HG02870 (cell line): ENCODE measurements at regions not wholly inside any gene's neighbourhood (a gene's known extent, or its start where the extent isn't known, plus 50 kb on each side); places are given as distances from the start of the nearest gene placed in this dataset.
"Not testable (repeated sequence)": the region's sequence is repeated elsewhere in the genome, so short reads cannot be mapped to it uniquely, and the experiment has no call there.

Experiments used
- ATAC-seq: cut with Tn5 transposase; IDR thresholded peaks from one replicate; pipeline ENCODE4 v1.9.1; 2021; ENCODE audit warnings: mild to moderate bottlenecking, moderate library complexity; ENCODE audit not compliant: unreplicated experiment

DNA sequence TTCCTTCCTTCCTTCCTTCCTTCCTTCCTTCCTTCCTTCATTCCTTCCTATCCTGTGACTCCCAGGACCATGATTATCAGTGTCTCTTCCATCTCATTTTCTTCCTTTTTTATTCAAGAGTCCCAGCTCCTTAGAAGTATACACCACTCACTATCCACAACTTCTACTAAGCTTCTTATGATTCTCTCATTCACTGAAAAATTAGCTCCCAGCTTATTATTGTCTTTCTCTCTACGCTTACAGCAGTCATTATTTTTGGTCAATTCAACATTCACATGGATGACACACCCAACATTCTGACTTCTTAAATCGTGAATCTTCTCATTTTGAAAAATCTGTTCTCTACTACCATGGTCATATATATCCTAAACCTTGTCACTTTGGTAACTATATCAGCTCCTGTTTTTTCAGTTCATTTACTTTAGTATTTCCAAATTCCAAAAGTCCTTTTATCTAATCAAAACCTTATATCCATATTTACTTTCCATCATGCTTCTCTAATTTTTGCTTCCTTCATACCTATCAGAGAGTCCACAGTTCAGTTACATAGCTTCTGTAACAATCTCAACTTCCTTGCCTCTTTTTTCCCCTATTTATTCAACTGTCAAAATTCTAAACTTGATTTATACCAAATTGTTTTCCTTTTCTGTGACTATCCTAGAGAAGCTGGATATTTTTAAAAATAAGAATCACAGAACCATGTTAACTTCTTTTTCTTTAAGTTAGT is 677.5 kb downstream of the RAPGEF2 start:
- no peak for ATAC-seq

DNA sequence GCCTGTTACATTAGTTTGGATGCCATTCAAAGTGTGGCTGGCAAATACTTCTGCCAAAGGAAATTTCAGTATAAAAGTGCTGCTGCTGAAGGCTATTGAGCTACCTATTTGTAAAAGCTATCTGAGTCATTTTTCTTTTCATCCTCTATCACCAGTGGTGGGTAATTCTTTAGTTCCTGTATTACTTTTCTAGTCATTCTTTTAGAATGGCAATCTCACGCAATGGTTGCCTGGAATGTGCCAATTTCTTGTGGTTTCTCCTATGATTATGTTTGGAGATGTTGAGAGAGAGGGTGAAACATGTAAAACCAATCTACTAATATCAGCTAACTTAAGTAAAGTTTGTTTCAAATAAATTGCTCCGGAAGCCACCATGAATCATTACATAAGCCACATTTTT is 685.0 kb downstream of the RAPGEF2 start:
- ATAC-seq: no peak

DNA sequence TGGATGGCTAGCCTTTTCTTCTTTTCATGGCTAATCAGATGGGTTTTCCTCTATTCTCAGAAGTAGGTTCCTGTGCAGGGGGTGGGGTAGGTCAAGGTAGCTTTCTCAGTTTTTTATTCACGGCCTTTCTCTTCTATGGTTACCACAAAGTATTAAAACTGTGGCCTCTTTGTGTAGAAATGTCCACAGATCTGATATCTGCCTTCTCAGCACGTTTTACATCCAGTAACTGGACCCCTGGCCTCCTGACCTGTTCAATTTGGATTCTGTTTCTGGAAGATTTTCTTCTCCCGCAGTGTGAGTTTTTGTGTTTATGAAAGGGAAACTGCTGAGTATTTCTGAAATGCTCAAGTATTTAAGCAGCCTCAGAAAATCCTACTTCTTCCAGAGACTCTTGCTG is 688.5 kb downstream of the RAPGEF2 start:
- no peak for ATAC-seq

DNA sequence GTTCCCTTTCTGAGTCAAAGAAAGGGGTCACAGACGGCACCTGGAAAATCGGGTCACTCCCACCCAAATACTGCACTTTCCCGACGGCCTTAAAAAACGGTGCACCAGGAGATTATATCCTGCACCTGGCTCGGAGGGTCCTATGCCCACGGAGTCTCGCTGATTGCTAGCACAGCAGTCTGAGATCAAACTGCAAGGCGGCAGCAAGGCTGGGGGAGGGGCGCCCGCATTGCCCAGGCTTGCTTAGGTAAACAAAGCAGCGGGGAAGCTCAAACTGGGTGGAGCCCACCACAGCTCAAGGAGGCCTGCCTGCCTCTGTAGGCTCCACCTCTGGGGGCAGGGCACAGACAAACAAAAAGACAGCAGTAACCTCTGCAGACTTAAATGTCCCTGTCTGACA is 701.7 kb downstream of the RAPGEF2 start:
- not testable (repeated sequence) for ATAC-seq

DNA sequence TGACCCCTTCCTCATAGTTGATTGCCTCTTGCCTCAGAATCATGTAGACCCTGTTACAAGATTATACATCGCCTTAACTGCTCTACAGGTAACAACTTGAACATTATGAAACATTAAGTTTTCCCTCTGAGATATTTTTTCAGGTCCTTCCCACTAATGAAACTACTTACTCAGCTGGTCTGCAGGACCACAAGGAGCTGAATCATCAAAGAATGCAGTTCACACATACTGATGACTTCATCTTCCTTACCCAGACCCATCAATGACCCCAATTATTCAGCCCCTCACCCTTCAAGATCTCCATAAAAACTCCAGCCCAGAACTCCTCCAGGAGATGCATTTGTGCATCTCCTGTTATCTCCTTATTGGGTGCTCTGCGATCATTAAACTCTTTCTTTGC is 720.9 kb downstream of the RAPGEF2 start:
- no peak for ATAC-seq

DNA sequence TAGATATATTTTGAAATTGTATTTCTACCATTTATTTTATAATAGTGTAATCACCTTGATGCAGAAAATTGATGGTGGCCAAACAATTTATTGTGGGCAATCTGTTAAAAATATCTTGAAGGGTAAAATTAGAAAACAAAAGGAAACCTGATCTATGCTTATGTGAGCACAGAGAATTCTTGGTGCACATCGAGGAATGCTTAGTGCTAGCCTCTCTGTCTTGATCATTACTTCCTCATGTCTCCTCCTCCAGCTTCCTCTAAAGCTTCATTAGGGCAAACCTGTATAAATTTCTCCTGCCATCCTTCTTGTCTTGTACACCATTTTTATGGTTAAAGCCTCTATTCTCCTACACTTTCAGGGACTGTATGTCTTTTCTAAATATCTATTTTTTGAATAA is 725.8 kb downstream of the RAPGEF2 start:
- no peak for ATAC-seq

DNA sequence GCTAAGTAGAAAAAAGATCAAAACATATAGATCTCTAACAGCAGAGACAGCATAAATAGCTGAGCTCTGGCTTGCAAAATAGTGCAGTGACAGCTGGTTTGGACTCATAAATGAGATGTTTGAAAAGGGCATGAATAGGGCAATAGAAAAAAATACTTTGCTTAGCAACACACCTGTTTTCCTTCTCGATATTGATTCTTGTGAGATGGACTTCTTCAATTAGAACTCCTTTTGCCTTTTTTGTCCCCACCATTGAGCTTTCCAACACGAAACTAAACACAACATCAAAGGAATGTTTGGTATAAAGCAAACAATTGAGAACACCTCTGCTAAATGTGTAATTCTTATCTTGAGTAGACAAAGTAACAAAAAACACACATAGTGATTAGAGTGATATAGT is 726.3 kb downstream of the RAPGEF2 start:
- ATAC-seq: no peak

DNA sequence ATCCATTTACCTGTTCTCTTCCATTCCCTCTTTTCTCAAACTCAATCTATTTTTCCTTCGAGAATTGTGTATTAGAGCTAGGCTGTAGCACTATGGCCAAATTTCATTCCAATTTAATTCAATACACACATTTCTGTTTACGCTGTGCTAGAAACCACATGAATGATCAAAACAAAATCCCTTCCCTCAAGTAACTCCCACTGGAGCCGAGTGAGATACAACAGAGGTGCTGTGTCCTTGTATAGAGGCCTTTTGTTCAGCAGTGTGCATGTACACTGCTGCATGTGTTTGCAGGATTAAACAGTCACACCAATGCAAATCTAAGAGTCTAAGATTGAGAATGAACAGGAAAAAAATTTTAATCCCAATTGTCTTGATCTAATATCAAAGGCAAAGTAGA is 734.2 kb downstream of the RAPGEF2 start:
- ATAC-seq: no peak

DNA sequence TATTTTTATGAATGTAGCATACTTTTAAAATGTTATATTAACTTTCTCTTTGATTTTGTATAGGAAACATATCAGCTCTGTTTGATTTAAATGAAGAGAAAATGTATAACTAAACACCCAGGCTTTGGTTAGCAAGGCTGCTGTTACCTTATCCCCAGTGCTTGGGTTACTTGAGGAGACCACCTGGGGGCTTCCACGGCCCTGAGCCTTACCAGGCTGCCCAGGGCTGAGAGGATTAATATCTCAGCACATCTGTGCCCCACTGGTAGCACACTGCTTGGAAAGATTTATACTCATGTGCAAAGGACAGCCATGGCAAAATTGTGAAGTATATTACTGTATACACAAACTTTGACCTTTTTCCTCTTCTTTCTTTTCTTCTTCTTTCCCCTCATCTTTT is 752.9 kb downstream of the RAPGEF2 start:
- ATAC-seq: no peak

DNA sequence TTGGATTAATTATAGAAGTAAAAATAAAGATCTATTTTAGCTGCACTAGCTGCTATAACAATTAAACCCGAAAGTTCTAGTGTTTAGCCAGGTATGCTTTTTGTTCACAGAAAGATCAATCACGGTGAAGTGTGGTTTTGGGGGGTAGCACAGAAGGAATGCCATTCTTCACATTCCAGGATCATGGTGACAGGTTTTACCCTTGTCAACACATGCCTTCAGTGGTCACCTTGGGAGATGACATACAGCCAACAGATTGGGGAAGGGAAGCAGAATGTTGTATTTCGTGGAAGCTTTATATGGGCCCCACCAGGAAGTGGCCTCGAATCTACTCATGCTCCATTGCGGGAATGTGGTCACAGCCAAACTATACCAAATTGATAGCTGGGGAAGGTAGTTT is 753.6 kb downstream of the RAPGEF2 start:
- ATAC-seq: no peak

DNA sequence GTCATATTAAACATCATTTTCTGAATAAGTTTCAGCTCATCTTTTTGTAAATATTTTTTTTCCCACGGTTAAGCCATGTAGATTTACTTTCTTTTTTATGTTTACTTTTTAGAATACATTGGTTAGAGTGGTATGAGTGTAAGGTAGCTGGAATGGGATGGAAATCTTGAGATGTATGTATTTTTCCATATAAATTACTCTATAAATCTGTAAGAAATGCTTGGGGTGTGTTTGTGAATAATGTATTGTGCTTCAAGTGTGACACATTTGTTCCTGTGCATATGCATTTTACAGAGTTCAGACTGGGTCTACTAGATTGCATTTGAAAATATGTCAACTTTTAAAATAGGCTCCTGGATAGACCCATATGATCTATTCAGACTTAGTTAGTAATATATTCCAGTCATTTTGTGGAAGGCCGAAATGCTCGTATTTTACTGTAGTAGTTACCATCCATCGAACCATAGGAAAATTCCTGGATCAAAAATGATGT is 756.8 kb downstream of the RAPGEF2 start:
- ATAC-seq: no peak

DNA sequence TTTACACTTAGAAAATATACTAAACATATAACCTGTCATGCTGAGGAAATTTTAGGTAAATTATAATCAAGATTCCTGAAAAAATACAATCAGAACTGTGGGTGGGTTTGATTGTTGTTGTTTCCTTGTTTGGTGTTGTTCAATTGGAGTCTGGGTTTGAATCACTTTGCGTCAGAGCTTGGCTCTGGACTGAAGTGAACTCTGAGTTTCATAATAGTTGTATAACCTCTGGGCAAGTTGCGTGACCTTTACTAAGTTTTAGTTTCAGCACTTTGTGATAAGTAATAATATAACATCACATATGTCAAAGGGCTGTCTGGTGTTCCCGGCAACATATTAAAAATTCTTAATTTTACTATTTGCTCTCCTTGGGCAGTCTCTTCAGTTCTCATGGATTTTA is 758.1 kb downstream of the RAPGEF2 start:
- no peak for ATAC-seq

DNA sequence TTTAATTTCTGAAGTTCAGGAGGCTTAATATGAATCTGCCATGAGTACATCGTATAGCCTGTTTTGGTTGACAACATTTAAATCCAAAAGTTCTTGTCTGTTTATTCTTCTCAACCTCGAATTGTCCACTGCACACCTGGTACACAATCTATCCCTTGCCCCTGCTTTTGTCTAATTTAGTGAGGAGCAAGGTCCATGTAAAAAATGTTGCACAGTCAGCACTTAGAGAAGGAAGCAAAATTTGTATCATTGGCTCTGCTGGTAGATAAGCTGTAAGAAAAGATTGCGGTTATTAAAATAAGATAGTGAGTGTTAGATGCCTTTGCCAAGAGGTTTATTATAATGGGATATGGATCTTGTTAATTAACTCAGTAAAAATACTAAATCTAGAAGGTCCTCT is 761.5 kb downstream of the RAPGEF2 start:
- ATAC-seq: no peak

DNA sequence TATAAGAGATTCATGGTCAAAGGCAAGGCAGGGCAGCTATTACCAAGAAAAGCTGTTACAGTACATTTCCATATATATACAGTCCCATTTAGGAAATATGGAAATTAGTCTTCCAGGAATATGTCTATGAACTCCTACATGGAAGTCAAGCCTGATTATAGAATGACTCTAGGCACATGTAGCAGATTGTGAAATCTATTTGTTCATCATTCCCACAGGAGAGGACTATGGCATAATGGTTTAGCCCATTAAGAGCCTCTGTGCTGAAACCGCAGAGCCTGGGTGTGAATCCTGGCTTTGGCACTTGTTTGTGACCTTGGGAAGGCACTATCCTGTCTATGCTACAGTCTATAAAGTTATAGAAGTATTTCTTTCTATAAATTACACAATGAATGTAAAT is 764.8 kb downstream of the RAPGEF2 start:
- no peak for ATAC-seq

DNA sequence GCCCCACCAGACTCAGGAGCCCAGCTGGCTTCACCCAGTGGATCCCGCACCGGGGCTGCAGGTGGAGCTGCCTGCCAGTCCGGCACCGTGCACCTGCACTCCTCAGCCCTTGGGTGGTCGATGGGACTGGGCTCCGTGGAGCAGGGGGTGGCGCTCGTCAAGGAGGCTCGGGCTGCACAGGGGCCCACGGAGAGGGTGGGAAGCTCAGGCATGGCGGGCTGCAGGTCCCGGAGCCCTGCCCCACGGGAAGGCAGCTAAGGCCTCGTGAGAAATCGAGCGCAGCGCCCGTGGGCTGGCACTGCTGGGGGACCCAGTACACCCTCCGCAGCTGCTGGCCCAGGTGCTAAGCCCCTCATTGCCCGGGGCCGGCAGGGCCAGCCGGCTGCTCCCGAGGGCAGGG is 766.1 kb downstream of the RAPGEF2 start:
- ATAC-seq: not testable (repeated sequence)

DNA sequence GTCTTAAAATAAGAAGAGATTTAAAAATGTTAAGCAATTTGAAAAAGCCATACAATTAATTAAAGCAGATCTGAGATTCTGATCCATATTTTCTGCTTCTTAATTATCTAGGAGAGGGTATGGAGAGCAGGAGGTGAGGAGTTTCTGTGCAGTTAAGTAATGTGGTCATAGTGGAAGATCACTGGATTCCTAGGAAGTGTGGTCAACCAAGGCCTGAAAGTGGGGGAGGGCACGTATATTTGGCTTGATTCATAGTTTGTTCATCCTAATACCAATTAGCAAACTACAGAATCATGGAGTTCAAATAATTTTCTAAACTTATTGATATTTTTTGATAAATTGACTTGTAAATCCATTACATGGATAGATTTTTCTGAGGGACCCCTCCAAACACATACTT is 768.3 kb downstream of the RAPGEF2 start:
- no peak for ATAC-seq

DNA sequence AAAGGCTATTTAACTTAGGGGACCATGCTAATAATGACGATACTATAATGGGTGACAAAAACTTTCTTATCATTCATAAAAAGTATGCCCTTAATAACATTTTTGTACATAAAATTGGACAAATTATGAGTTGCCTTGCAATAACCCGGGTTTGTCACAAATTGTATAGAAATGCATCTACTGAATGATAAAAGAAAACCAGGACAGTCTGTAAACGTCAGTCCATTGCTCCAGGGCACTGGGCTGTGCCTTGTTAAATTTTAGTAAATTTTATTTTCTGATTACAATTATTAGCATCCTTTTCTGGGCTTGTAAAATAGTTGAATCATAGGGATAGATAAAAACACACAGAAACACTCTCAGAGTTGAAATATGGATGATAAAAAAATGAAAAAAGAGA is 778.3 kb downstream of the RAPGEF2 start:
- ATAC-seq: no peak

DNA sequence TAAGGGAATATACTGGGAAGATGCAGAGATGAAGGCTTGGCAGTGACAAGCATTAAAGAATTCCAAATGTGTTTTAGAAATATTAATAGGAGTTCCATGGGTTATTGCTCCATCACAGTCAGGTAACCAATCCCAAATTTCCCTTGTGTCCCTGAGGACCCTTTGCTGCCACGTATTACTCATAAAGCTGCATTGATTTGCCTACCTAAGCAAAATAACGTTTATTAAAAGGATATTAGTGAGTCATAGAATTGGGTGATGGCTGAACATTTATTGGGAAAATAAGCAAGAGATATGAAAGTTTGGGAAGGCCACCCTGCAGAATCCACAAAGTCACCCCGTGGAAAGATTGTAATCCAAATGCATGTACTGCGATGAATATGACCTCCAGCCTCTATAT is 782.1 kb downstream of the RAPGEF2 start:
- ATAC-seq: no peak

DNA sequence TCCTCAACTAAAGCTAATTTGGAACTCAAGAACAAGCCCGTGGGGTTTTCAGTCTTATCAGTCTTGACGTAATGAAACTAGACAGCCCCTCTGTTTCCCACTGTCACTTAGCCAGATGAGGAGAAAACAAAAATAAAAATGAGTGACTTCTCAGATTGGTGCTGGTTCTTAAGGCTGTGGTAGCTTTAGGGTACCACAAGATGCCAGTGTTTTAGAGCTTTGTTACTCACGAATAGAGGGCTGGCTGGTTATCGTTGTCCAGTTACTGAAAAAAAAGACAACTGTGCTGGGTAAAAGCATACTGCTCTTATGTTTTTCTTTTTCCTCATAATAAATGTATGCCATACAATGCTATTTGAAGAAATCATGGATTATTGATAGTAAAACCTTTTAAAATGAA is 796.7 kb downstream of the RAPGEF2 start:
- ATAC-seq: no peak

DNA sequence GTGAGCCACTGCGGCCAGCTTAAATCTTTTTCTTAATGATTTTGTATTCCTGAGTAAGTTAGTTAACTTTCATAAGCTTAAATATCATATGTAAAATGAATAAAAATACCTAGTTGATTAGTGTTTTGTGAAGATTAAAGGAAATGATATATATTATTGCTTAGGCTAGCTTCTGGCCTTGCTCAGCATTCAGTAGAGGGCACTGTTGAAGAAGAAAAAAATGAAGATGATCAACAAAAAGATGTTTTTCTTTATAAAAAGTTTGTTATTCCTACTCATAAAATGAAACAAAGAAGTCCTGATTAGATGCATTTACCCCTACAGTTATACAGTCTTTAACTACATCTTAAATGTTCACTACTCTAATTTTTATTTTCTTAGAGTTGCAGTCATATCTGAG is 797.7 kb downstream of the RAPGEF2 start:
- ATAC-seq: no peak

DNA sequence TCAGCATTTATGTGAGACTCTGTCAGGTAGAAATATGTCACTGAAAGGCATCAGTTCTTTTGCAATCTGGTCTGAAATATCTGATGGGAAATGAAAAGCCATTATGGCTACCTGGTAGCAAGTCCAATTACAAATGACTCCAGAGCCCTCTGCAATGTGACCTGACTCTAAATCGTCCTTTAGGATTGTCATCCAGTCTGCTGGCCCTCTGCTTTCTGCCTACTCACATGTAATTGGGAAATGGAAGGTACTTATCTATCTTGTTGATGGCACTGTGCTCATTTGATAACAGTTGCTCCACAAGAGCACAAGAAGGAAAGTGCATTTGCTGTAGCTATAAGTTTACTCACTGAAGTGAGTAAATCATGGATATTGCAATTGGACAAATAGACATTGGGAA is 799.8 kb downstream of the RAPGEF2 start:
- no peak for ATAC-seq

DNA sequence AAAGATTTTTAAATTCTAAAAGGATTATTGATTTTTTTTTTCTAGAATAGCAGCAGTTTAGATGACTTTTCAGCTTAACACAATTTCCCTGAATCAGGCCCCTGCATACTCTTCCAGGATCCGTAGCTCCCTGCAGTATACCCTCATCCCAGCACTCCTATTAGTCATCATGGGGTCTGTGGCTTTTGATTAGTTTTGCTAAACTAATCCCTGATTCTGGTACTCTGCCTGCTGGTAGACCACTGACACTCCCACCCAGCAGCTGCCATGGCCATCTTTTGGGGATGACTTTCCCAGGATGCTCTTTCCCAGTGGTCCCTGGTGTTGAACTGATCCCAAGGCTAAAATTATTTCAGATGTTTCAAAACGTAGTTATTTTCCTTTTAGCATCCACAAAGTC is 802.0 kb downstream of the RAPGEF2 start:
- no peak for ATAC-seq

DNA sequence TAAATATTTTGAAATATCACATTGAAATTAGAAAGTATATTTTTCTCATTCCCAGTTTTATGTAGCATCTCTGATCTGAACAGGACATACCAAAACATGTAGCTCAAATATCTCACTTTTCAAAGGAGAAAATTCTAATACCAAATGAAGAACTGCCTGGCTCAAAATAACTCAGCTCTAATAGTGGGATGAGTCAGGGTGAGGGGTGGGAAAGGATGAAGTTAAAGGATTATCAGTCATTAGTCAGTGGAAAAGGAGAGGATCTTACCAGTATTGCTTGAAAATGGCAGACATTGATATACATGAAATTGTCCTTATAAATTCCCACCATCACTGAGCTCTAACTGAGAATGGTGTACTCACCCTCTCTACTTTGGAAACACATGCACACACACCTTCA is 803.2 kb downstream of the RAPGEF2 start:
- ATAC-seq: no peak
